ENCODE measurements at regions not wholly inside any gene's neighbourhood (a gene's known extent, or its start where the extent isn't known, plus 50 kb on each side); places are given as distances from the start of the nearest gene placed in this dataset.

- Histone ChIP-seq H3K9me3 (ENCODE audit: control insufficient read depth, low read length) (no peaks in the 10 kb centered on the region), H2AK5ac (ENCODE audit: low read length, severe bottlenecking) (no peak overlapping the region), H4K91ac (ENCODE audit: low read length) (no peak overlapping the region), H2BK12ac (ENCODE audit: low read length in 2 of 2) (no peak overlapping the region), H2AFZ (ENCODE audit: low read depth, low read length) (no peak overlapping the region), H3K36me3 (ENCODE audit: control insufficient read depth in 1 of 2, insufficient read depth in 2 of 2, low read depth in 1 of 2, low read length in 2 of 2) (no peaks in the 10 kb centered on the region), H4K8ac (ENCODE audit: low read length) (no peak overlapping the region), H3K4me1 (ENCODE audit: control insufficient read depth, insufficient read depth, low read depth, low read length) (no peaks in the 10 kb centered on the region), H3K14ac (ENCODE audit: low read length in 2 of 2) (no peak overlapping the region), H3K18ac (ENCODE audit: low read depth in 1 of 2, low read length in 2 of 2) (no peak overlapping the region), H3K27ac (ENCODE audit: low read length, poor library complexity, severe bottlenecking) (no peak overlapping the region), H3K4ac (ENCODE audit: low read depth in 1 of 2, low read length in 2 of 2) (no peak overlapping the region), H2BK5ac (ENCODE audit: low read depth, low read length, poor library complexity, severe bottlenecking) (no peak overlapping the region), H2BK120ac (ENCODE audit: low read depth, low read length) (no peak overlapping the region), H3K9ac (ENCODE audit: low read length) (no peak overlapping the region), H3K23ac (ENCODE audit: low read length in 2 of 2) (no peak overlapping the region), H3K4me3 (ENCODE audit: insufficient read depth in 1 of 2, low read depth in 1 of 2, low read length in 2 of 2) (no peak overlapping the region), H3K79me1 (replicated peaks; ENCODE audit: low read length, poor library complexity, severe bottlenecking) (no peaks in the 10 kb centered on the region), H3K27me3 (ENCODE audit: control insufficient read depth in 1 of 2, insufficient read depth in 1 of 2, low read length in 2 of 2) (no peaks in the 10 kb centered on the region), H2BK15ac (ENCODE audit: low read depth, poor library complexity, severe bottlenecking) (no peak overlapping the region), H3K4me2 (ENCODE audit: low read length, poor library complexity, severe bottlenecking) (no peak overlapping the region)
- DNase-seq: peak; percentile 35
- WGBS: 48% methylated on average over 4 of the region's 4 CpGs
Observed at GRCh38 chr1:87588495-87588894, 259.8 kb downstream of the LMO4 start.

GRCh38 chr1:87591492-87591891, 262.8 kb downstream of the LMO4 start:
- no peak overlapping the region for H4K8ac ChIP-seq (ENCODE audit: low read length)
- H3K79me1 ChIP-seq (replicated peaks; ENCODE audit: low read length, poor library complexity, severe bottlenecking): no peaks in the 10 kb centered on the region
- WGBS: 93% methylated on average over 6 of the region's 6 CpGs
- H3K18ac ChIP-seq (ENCODE audit: low read depth in 1 of 2, low read length in 2 of 2): no peak overlapping the region
- DNase-seq: no peak
- H2AFZ ChIP-seq (ENCODE audit: low read depth, low read length): no peak overlapping the region
- no peaks in the 10 kb centered on the region for H3K9me3 ChIP-seq (ENCODE audit: control insufficient read depth, low read length)
- H3K9ac ChIP-seq (ENCODE audit: low read length): no peak overlapping the region
- H2BK120ac ChIP-seq (ENCODE audit: low read depth, low read length): no peak overlapping the region
- no peak overlapping the region for H4K91ac ChIP-seq (ENCODE audit: low read length)
- no peaks in the 10 kb centered on the region for H3K4me1 ChIP-seq (ENCODE audit: control insufficient read depth, insufficient read depth, low read depth, low read length)
- no peaks in the 10 kb centered on the region for H3K27me3 ChIP-seq (ENCODE audit: control insufficient read depth in 1 of 2, insufficient read depth in 1 of 2, low read length in 2 of 2)
- no peak overlapping the region for H3K4ac ChIP-seq (ENCODE audit: low read depth in 1 of 2, low read length in 2 of 2)
- no peak overlapping the region for H2BK5ac ChIP-seq (ENCODE audit: low read depth, low read length, poor library complexity, severe bottlenecking)
- no peak overlapping the region for H3K4me2 ChIP-seq (ENCODE audit: low read length, poor library complexity, severe bottlenecking)
- H2BK12ac ChIP-seq (ENCODE audit: low read length in 2 of 2): no peak overlapping the region
- H3K27ac ChIP-seq (ENCODE audit: low read length, poor library complexity, severe bottlenecking): no peak overlapping the region
- no peak overlapping the region for H2AK5ac ChIP-seq (ENCODE audit: low read length, severe bottlenecking)
- no peak overlapping the region for H3K4me3 ChIP-seq (ENCODE audit: insufficient read depth in 1 of 2, low read depth in 1 of 2, low read length in 2 of 2)
- no peak overlapping the region for H2BK15ac ChIP-seq (ENCODE audit: low read depth, poor library complexity, severe bottlenecking)
- H3K23ac ChIP-seq (ENCODE audit: low read length in 2 of 2): no peak overlapping the region
- H3K36me3 ChIP-seq (ENCODE audit: control insufficient read depth in 1 of 2, insufficient read depth in 2 of 2, low read depth in 1 of 2, low read length in 2 of 2): no peaks in the 10 kb centered on the region
- H3K14ac ChIP-seq (ENCODE audit: low read length in 2 of 2): no peak overlapping the region

- H2AFZ ChIP-seq (ENCODE audit: low read depth, low read length): no peak overlapping the region
- DNase-seq: no peak
- no peak overlapping the region for H2BK15ac ChIP-seq (ENCODE audit: low read depth, poor library complexity, severe bottlenecking)
- no peaks in the 10 kb centered on the region for H3K79me1 ChIP-seq (replicated peaks; ENCODE audit: low read length, poor library complexity, severe bottlenecking)
- no peak overlapping the region for H2BK120ac ChIP-seq (ENCODE audit: low read depth, low read length)
- no peak overlapping the region for H3K9ac ChIP-seq (ENCODE audit: low read length)
- no peak overlapping the region for H3K18ac ChIP-seq (ENCODE audit: low read depth in 1 of 2, low read length in 2 of 2)
- no peak overlapping the region for H3K4ac ChIP-seq (ENCODE audit: low read depth in 1 of 2, low read length in 2 of 2)
- H2BK12ac ChIP-seq (ENCODE audit: low read length in 2 of 2): no peak overlapping the region
- WGBS: 90% methylated on average over 2 of the region's 2 CpGs
- no peak overlapping the region for H3K27ac ChIP-seq (ENCODE audit: low read length, poor library complexity, severe bottlenecking)
- no peak overlapping the region for H3K4me2 ChIP-seq (ENCODE audit: low read length, poor library complexity, severe bottlenecking)
- no peak overlapping the region for H4K8ac ChIP-seq (ENCODE audit: low read length)
- no peaks in the 10 kb centered on the region for H3K4me1 ChIP-seq (ENCODE audit: control insufficient read depth, insufficient read depth, low read depth, low read length)
- no peaks in the 10 kb centered on the region for H3K9me3 ChIP-seq (ENCODE audit: control insufficient read depth, low read length)
- no peak overlapping the region for H3K14ac ChIP-seq (ENCODE audit: low read length in 2 of 2)
- H3K27me3 ChIP-seq (ENCODE audit: control insufficient read depth in 1 of 2, insufficient read depth in 1 of 2, low read length in 2 of 2): no peaks in the 10 kb centered on the region
- no peaks in the 10 kb centered on the region for H3K36me3 ChIP-seq (ENCODE audit: control insufficient read depth in 1 of 2, insufficient read depth in 2 of 2, low read depth in 1 of 2, low read length in 2 of 2)
- no peak overlapping the region for H4K91ac ChIP-seq (ENCODE audit: low read length)
- no peak overlapping the region for H3K4me3 ChIP-seq (ENCODE audit: insufficient read depth in 1 of 2, low read depth in 1 of 2, low read length in 2 of 2)
- H2BK5ac ChIP-seq (ENCODE audit: low read depth, low read length, poor library complexity, severe bottlenecking): no peak overlapping the region
- H2AK5ac ChIP-seq (ENCODE audit: low read length, severe bottlenecking): no peak overlapping the region
- no peak overlapping the region for H3K23ac ChIP-seq (ENCODE audit: low read length in 2 of 2)
Observed at GRCh38 chr1:87592156-87592555, 263.5 kb downstream of the LMO4 start.

GRCh38 chr1:87594736-87595383, 266.2 kb downstream of the LMO4 start:
- peak; percentile 68 for DNase-seq
- WGBS: 35% methylated on average over 7 of the region's 8 CpGs
- H2AFZ ChIP-seq (ENCODE audit: low read depth, low read length): no peak overlapping the region

More at GRCh38 chr1:87594736-87595383, 266.2 kb downstream of the LMO4 start:
- Histone ChIP-seq H2BK15ac (ENCODE audit: low read depth, poor library complexity, severe bottlenecking) (no peak overlapping the region), H3K27me3 (ENCODE audit: control insufficient read depth in 1 of 2, insufficient read depth in 1 of 2, low read length in 2 of 2) (no peaks in the 10 kb centered on the region), H3K4ac (ENCODE audit: low read depth in 1 of 2, low read length in 2 of 2) (no peak overlapping the region), H3K36me3 (ENCODE audit: control insufficient read depth in 1 of 2, insufficient read depth in 2 of 2, low read depth in 1 of 2, low read length in 2 of 2) (no peaks in the 10 kb centered on the region), H3K4me1 (ENCODE audit: control insufficient read depth, insufficient read depth, low read depth, low read length) (no peaks in the 10 kb centered on the region), H2BK120ac (ENCODE audit: low read depth, low read length) (no peak overlapping the region), H3K4me3 (ENCODE audit: insufficient read depth in 1 of 2, low read depth in 1 of 2, low read length in 2 of 2) (no peak overlapping the region), H3K18ac (ENCODE audit: low read depth in 1 of 2, low read length in 2 of 2) (no peak overlapping the region), H3K9me3 (ENCODE audit: control insufficient read depth, low read length) (no peaks in the 10 kb centered on the region), H3K9ac (ENCODE audit: low read length) (no peak overlapping the region), H2BK12ac (ENCODE audit: low read length in 2 of 2) (no peak overlapping the region), H3K14ac (ENCODE audit: low read length in 2 of 2) (no peak overlapping the region), H3K79me1 (replicated peaks; ENCODE audit: low read length, poor library complexity, severe bottlenecking) (no peaks in the 10 kb centered on the region), H4K8ac (ENCODE audit: low read length) (no peak overlapping the region), H2BK5ac (ENCODE audit: low read depth, low read length, poor library complexity, severe bottlenecking) (no peak overlapping the region), H3K4me2 (ENCODE audit: low read length, poor library complexity, severe bottlenecking) (no peak overlapping the region), H4K91ac (ENCODE audit: low read length) (no peak overlapping the region), H3K23ac (ENCODE audit: low read length in 2 of 2) (no peak overlapping the region), H3K27ac (ENCODE audit: low read length, poor library complexity, severe bottlenecking) (no peak overlapping the region), H2AK5ac (ENCODE audit: low read length, severe bottlenecking) (no peak overlapping the region)
